ENCODE measurements at regions not wholly inside any gene's neighbourhood (a gene's known extent, or its start where the extent isn't known, plus 50 kb on each side); places are given as distances from the start of the nearest gene placed in this dataset.

GRCh38 chr5:8765886-8766285 is 780.0 kb downstream of the SEMA5A start:
- Histone ChIP-seq H3K4me2 (ENCODE audit: control insufficient read depth, extremely low read depth, insufficient read depth, low read depth, low read length) (no peak overlapping the region), H3K9me1 (ENCODE audit: control insufficient read depth, extremely low read depth, insufficient read depth, low read length) (no peaks in the 10 kb centered on the region), H3K27me3 (ENCODE audit: control insufficient read depth, extremely low read depth, insufficient read depth, low read length) (no peaks in the 10 kb centered on the region), H3K27ac (ENCODE audit: control insufficient read depth, insufficient read depth, low read length) (no peak overlapping the region), H4K20me1 (ENCODE audit: control insufficient read depth, extremely low read depth, insufficient read depth, low read length) (no peaks in the 10 kb centered on the region), H3K79me2 (ENCODE audit: control insufficient read depth, insufficient read depth, low read length) (no peaks in the 10 kb centered on the region), H3K36me3 (ENCODE audit: control insufficient read depth in 2 of 2, extremely low read depth in 1 of 2, insufficient read depth in 2 of 2, low read length in 2 of 2) (no peaks in the 10 kb centered on the region), H3K9me3 (ENCODE audit: control insufficient read depth, low read depth, low read length) (no peaks in the 10 kb centered on the region), H3K4me3 (ENCODE audit: control insufficient read depth in 2 of 3, extremely low read depth in 1 of 3, insufficient read depth in 2 of 3, low read depth in 1 of 3, low read length in 3 of 3) (no peak overlapping the region), H3K9ac (ENCODE audit: control insufficient read depth, extremely low read depth, insufficient read depth, low read length) (no peak overlapping the region), H3K4me1 (ENCODE audit: control insufficient read depth, extremely low read depth, insufficient read depth, low read length) (no peaks in the 10 kb centered on the region), H2AFZ (ENCODE audit: control insufficient read depth, low read length) (no peak overlapping the region)
- FAIRE-seq (no peak), DNase-seq (ENCODE audit: low read depth, low spot score) (no peak)
- dilution Hi-C loops (cut with MboI; ENCODE audit: extremely low pct_ligation_motif_present, low sequenced_read_pairs): no loop called here
- TF ChIP-seq EZH2 (IDR thresholded peaks at IDR 0.05; ENCODE audit: low read length): no peak

- Histone ChIP-seq H3K4me1 (ENCODE audit: control insufficient read depth, extremely low read depth, insufficient read depth, low read length) (no peaks in the 10 kb centered on the region), H3K27ac (ENCODE audit: control insufficient read depth, insufficient read depth, low read length) (no peak overlapping the region), H3K4me3 (ENCODE audit: control insufficient read depth in 2 of 3, extremely low read depth in 1 of 3, insufficient read depth in 2 of 3, low read depth in 1 of 3, low read length in 3 of 3) (no peak overlapping the region), H4K20me1 (ENCODE audit: control insufficient read depth, extremely low read depth, insufficient read depth, low read length) (no peaks in the 10 kb centered on the region), H3K27me3 (ENCODE audit: control insufficient read depth, extremely low read depth, insufficient read depth, low read length) (no peaks in the 10 kb centered on the region), H3K9ac (ENCODE audit: control insufficient read depth, extremely low read depth, insufficient read depth, low read length) (no peak overlapping the region), H3K4me2 (ENCODE audit: control insufficient read depth, extremely low read depth, insufficient read depth, low read depth, low read length) (no peak overlapping the region), H3K36me3 (ENCODE audit: control insufficient read depth in 2 of 2, extremely low read depth in 1 of 2, insufficient read depth in 2 of 2, low read length in 2 of 2) (no peaks in the 10 kb centered on the region), H3K9me1 (ENCODE audit: control insufficient read depth, extremely low read depth, insufficient read depth, low read length) (no peaks in the 10 kb centered on the region), H3K9me3 (ENCODE audit: control insufficient read depth, low read depth, low read length) (no peaks in the 10 kb centered on the region), H2AFZ (ENCODE audit: control insufficient read depth, low read length) (no peak overlapping the region), H3K79me2 (ENCODE audit: control insufficient read depth, insufficient read depth, low read length) (no peaks in the 10 kb centered on the region)
- dilution Hi-C loops (cut with MboI; ENCODE audit: extremely low pct_ligation_motif_present, low sequenced_read_pairs): no loop called here
- no peak for DNase-seq (ENCODE audit: low read depth, low spot score)
- FAIRE-seq: no peak
- TF ChIP-seq EZH2 (IDR thresholded peaks at IDR 0.05; ENCODE audit: low read length): no peak
- TF ChIP-seq CTCF (optimal IDR thresholded peaks at IDR 0.05 in 1 of 3, IDR thresholded peaks at IDR 0.05 in 1 of 3, conservative IDR thresholded peaks at IDR 0.05 in 1 of 3; ENCODE audit: extremely low read depth in 1 of 3, insufficient read depth in 2 of 3, low read length in 3 of 3): no peak
Measured at GRCh38 chr5:8766448-8766847, 779.4 kb downstream of the SEMA5A start.

GRCh38 chr5:8767111-8767510 is 778.8 kb downstream of the SEMA5A start:
- H3K9me1 ChIP-seq (ENCODE audit: control insufficient read depth, extremely low read depth, insufficient read depth, low read length): no peaks in the 10 kb centered on the region
- no peaks in the 10 kb centered on the region for H3K4me1 ChIP-seq (ENCODE audit: control insufficient read depth, extremely low read depth, insufficient read depth, low read length)
- FAIRE-seq (no peak), DNase-seq (ENCODE audit: low read depth, low spot score) (no peak)
- H3K9ac ChIP-seq (ENCODE audit: control insufficient read depth, extremely low read depth, insufficient read depth, low read length): no peak overlapping the region
- H3K79me2 ChIP-seq (ENCODE audit: control insufficient read depth, insufficient read depth, low read length): no peaks in the 10 kb centered on the region
- H2AFZ ChIP-seq (ENCODE audit: control insufficient read depth, low read length): no peak overlapping the region
- dilution Hi-C loops (cut with MboI; ENCODE audit: extremely low pct_ligation_motif_present, low sequenced_read_pairs): no loop called here
- no peak overlapping the region for H3K4me3 ChIP-seq (ENCODE audit: control insufficient read depth in 2 of 3, extremely low read depth in 1 of 3, insufficient read depth in 2 of 3, low read depth in 1 of 3, low read length in 3 of 3)
- H3K27me3 ChIP-seq (ENCODE audit: control insufficient read depth, extremely low read depth, insufficient read depth, low read length): no peaks in the 10 kb centered on the region
- no peaks in the 10 kb centered on the region for H3K9me3 ChIP-seq (ENCODE audit: control insufficient read depth, low read depth, low read length)
- H4K20me1 ChIP-seq (ENCODE audit: control insufficient read depth, extremely low read depth, insufficient read depth, low read length): no peaks in the 10 kb centered on the region
- H3K27ac ChIP-seq (ENCODE audit: control insufficient read depth, insufficient read depth, low read length): no peak overlapping the region
- H3K36me3 ChIP-seq (ENCODE audit: control insufficient read depth in 2 of 2, extremely low read depth in 1 of 2, insufficient read depth in 2 of 2, low read length in 2 of 2): no peaks in the 10 kb centered on the region
- H3K4me2 ChIP-seq (ENCODE audit: control insufficient read depth, extremely low read depth, insufficient read depth, low read depth, low read length): no peak overlapping the region
- TF ChIP-seq CTCF (optimal IDR thresholded peaks at IDR 0.05 in 1 of 3, IDR thresholded peaks at IDR 0.05 in 1 of 3, conservative IDR thresholded peaks at IDR 0.05 in 1 of 3; ENCODE audit: extremely low read depth in 1 of 3, insufficient read depth in 2 of 3, low read length in 3 of 3) (no peak), EZH2 (IDR thresholded peaks at IDR 0.05; ENCODE audit: low read length) (no peak)

All from keratinocyte (primary cell).